ENCODE measurements at regions not wholly inside any gene's neighbourhood (a gene's known extent, or its start where the extent isn't known, plus 50 kb on each side); places are given as distances from the start of the nearest gene placed in this dataset.
"Not testable (repeated sequence)": the region's sequence is repeated elsewhere in the genome, so short reads cannot be mapped to it uniquely, and the experiment has no call there.

GRCh38 chr1:98516306-98516705, 145.2 kb upstream of the SNX7 start:
- Histone ChIP-seq H3K36me3 (no peaks in the 10 kb centered on the region), H3K4me1 (no peaks in the 10 kb centered on the region), H3K9me3 (no peaks in the 10 kb centered on the region), H3K27ac (no peak overlapping the region), H3K4me3 (no peak overlapping the region), H3K27me3 (no peaks in the 10 kb centered on the region)
- DNase-seq (ENCODE audit: low spot score in 2 of 2) = no peak
- TF ChIP-seq POLR2AphosphoS5 (IDR thresholded peaks at IDR 0.05) (no peak), CTCF (IDR thresholded peaks at IDR 0.05) (no peak), POLR2A (IDR thresholded peaks at IDR 0.05) (no peak)
- intact Hi-C loops (cut with DNase I; ENCODE audit: low total_unique reads) = no loop called here

- no peaks in the 10 kb centered on the region for H3K9me3 ChIP-seq
- no peak for DNase-seq (ENCODE audit: low spot score in 2 of 2)
- no peaks in the 10 kb centered on the region for H3K4me1 ChIP-seq
- no peaks in the 10 kb centered on the region for H3K36me3 ChIP-seq
- intact Hi-C loops (cut with DNase I; ENCODE audit: low total_unique reads) = no loop called here
- TF ChIP-seq CTCF (IDR thresholded peaks at IDR 0.05) (no peak), POLR2A (IDR thresholded peaks at IDR 0.05) (no peak)
- H3K4me3 ChIP-seq = no peak overlapping the region
- no peaks in the 10 kb centered on the region for H3K27me3 ChIP-seq
- H3K27ac ChIP-seq = no peak overlapping the region
Observed at GRCh38 chr1:98515744-98516143, 145.8 kb upstream of the SNX7 start.

GRCh38 chr1:98512216-98512615, 149.3 kb upstream of the SNX7 start:
- not testable (repeated sequence) for H3K27ac ChIP-seq

GRCh38 chr1:98503771-98504170, 157.8 kb upstream of the SNX7 start:
- Histone ChIP-seq H3K4me3 (no peak overlapping the region), H3K27ac (no peak overlapping the region), H3K4me1 (no peaks in the 10 kb centered on the region), H3K36me3 (no peaks in the 10 kb centered on the region), H3K9me3 (peaks cover 3 to 29% of the 10 kb centered on the region in 2 donors), H3K27me3 (no peaks in the 10 kb centered on the region)
- intact Hi-C loops (cut with DNase I; ENCODE audit: low total_unique reads) = no loop called here
- TF ChIP-seq POLR2AphosphoS5 (IDR thresholded peaks at IDR 0.05) (no peak), CTCF (IDR thresholded peaks at IDR 0.05) (no peak), POLR2A (IDR thresholded peaks at IDR 0.05) (no peak)
- no peak for DNase-seq (ENCODE audit: low spot score in 2 of 2)

More at GRCh38 chr1:98512216-98512615, 149.3 kb upstream of the SNX7 start:
- H3K4me3 ChIP-seq; H3K4me1 ChIP-seq; DNase-seq (ENCODE audit: low spot score in 2 of 2); H3K36me3 ChIP-seq; H3K27me3 ChIP-seq; intact Hi-C loops (cut with DNase I; ENCODE audit: low total_unique reads); H3K9me3 ChIP-seq: not testable (repeated sequence)

GRCh38 chr1:98502937-98503336, 158.6 kb upstream of the SNX7 start:
- DNase-seq (ENCODE audit: low spot score in 2 of 2) = no peak
- Histone ChIP-seq H3K27me3 (no peaks in the 10 kb centered on the region), H3K9me3 (peaks cover 3 to 27% of the 10 kb centered on the region in 2 donors), H3K4me1 (no peaks in the 10 kb centered on the region), H3K4me3 (no peak overlapping the region), H3K36me3 (no peaks in the 10 kb centered on the region), H3K27ac (no peak overlapping the region)
- intact Hi-C loops (cut with DNase I; ENCODE audit: low total_unique reads) = no loop called here
- TF ChIP-seq POLR2AphosphoS5 (IDR thresholded peaks at IDR 0.05) (no peak), POLR2A (IDR thresholded peaks at IDR 0.05) (no peak), CTCF (IDR thresholded peaks at IDR 0.05) (no peak)

GRCh38 chr1:98500324-98500723, 161.2 kb upstream of the SNX7 start:
- no peaks in the 10 kb centered on the region for H3K27me3 ChIP-seq
- intact Hi-C loops (cut with DNase I; ENCODE audit: low total_unique reads) = no loop called here
- no peak for DNase-seq (ENCODE audit: low spot score in 2 of 2)
- TF ChIP-seq CTCF (IDR thresholded peaks at IDR 0.05) = no peak
- no peak overlapping the region for H3K4me3 ChIP-seq
- no peaks in the 10 kb centered on the region for H3K4me1 ChIP-seq
- H3K27ac ChIP-seq = no peak overlapping the region
- no peaks in the 10 kb centered on the region for H3K36me3 ChIP-seq
- H3K9me3 ChIP-seq = peaks cover 0 to 2% of the 10 kb centered on the region in 2 donors
